GM12878 (cell line): ENCODE measurements at regions not wholly inside any gene's neighbourhood (a gene's known extent, or its start where the extent isn't known, plus 50 kb on each side); places are given as distances from the start of the nearest gene placed in this dataset.

Source experiments
- ATAC-seq: fragments of 200-7000 bp; cut with Tn5 transposase; 3 replicates; pipeline ENCODE4 v1.9.1; 2020; ENCODE audit warnings: mild to moderate bottlenecking, moderate library complexity
- BruUV-seq: library from RNA; stranded (reverse); fragments of 400-500 nt; replicated peaks from 2 replicates; lab custom pipeline; 2021; lab: Mats Ljungman, UMichigan
- CTCF ChIA-PET: fragments of 300-600 bp; sonication (Branson Sonifier 250); formaldehyde crosslinking; extraction: SDS; loops from one replicate; lab custom pipeline; 2021; ENCODE audit warnings: inconsistent platforms; lab: Yijun Ruan, JAX
- POLR2A ChIA-PET: fragments of 350-600 bp; formaldehyde crosslinking; extraction: SDS; loops from one replicate; lab custom pipeline; 2021; ENCODE audit warnings: inconsistent platforms; lab: Charles Lee
- RAD21 ChIA-PET: fragments of 300-600 bp; sonication (Branson Sonifier 250); formaldehyde crosslinking; loops from one replicate; lab custom pipeline; 2023; ENCODE audit warnings: antibody characterized with exemption; ENCODE audit not compliant: unreplicated experiment; lab: Charles Lee
- SMC1A ChIA-PET: fragments of 300-600 bp; sonication (Branson Sonifier 250); formaldehyde crosslinking; loops from one replicate; lab custom pipeline; 2023; ENCODE audit not compliant: unreplicated experiment, uncharacterized antibody; lab: Charles Lee
- DNase-seq: peaks from one replicate; pipeline ENCODE4 v3.0.0-alpha.2; 2011; ENCODE audit warnings: low read depth, low spot score
- FAIRE-seq: peaks from 3 replicates; lab custom pipeline; 2011; peaks lifted over from hg19 to GRCh38; lab: Jason Lieb, UNC
- H2AFZ ChIP-seq: 2 replicates; pipeline ENCODE4 v1.6.0; 2011; ENCODE audit warnings: low read depth, low read length, control low read depth; ENCODE audit not compliant: control insufficient read depth
- H3K27ac ChIP-seq: 2 replicates; pipeline ENCODE4 v1.5.1; 2011; ENCODE audit warnings: control low read depth; ENCODE audit not compliant: control insufficient read depth, insufficient read depth
- H3K27me3 ChIP-seq, 2 experiments: replicated peaks in 1 of 2; 2 replicates each; pipeline versions ENCODE4 v1.6.0 to v1.6.1; 2011; ENCODE audit warnings: low read length in 1 of 2; ENCODE audit not compliant: control insufficient read depth in 2 of 2, insufficient read depth in 2 of 2
- H3K36me3 ChIP-seq, 2 experiments: 2 replicates each; pipeline ENCODE4 v1.5.1; 2011; ENCODE audit warnings: low read length in 1 of 2; ENCODE audit not compliant: control insufficient read depth in 2 of 2, insufficient read depth in 2 of 2
- H3K4me1 ChIP-seq: 2 replicates; pipeline ENCODE4 v1.6.1; 2011; ENCODE audit warnings: mild to moderate bottlenecking, low read length, moderate library complexity, mixed read lengths; ENCODE audit not compliant: control insufficient read depth, insufficient read depth
- H3K4me2 ChIP-seq: 2 replicates; pipeline ENCODE4 v1.6.0; 2011; ENCODE audit warnings: control low read depth; ENCODE audit not compliant: control insufficient read depth, insufficient read depth
- H3K4me3 ChIP-seq: fragments of 200-600 bp; sonication (generic); 2 replicates; pipeline ENCODE4 v1.5.1; 2016
- H3K79me2 ChIP-seq: 2 replicates; pipeline ENCODE4 v1.6.0; 2011; ENCODE audit warnings: low read length; ENCODE audit not compliant: control insufficient read depth, insufficient read depth
- H3K9ac ChIP-seq: 2 replicates; pipeline ENCODE4 v1.8.0; 2011; ENCODE audit warnings: low read length, control low read depth, mixed read lengths; ENCODE audit not compliant: control insufficient read depth, insufficient read depth
- H3K9me3 ChIP-seq: replicated peaks from 3 replicates; pipeline ENCODE4 v1.5.1; 2011; ENCODE audit warnings: mild to moderate bottlenecking, low read length; ENCODE audit not compliant: control insufficient read depth, insufficient read depth
- H4K20me1 ChIP-seq: 2 replicates; pipeline ENCODE4 v1.6.0; 2011; ENCODE audit not compliant: control insufficient read depth, insufficient read depth
- BACH1 ChIP-seq: fragments of 450-650 bp; IDR thresholded peaks from 2 replicates; pipeline ENCODE4 v1.6.1; 2017; ENCODE audit warnings: mild to moderate bottlenecking, borderline replicate concordance
- HDAC2 ChIP-seq: fragments of 200-600 bp; sonication (generic); IDR thresholded peaks from 2 replicates; pipeline ENCODE4 v1.6.1; 2017
- HDGF ChIP-seq: fragments of 450-650 bp; IDR thresholded peaks from 2 replicates; pipeline ENCODE4 v1.6.1; 2016; ENCODE audit warnings: antibody characterized with exemption
- MAX ChIP-seq: IDR thresholded peaks from 2 replicates; pipeline ENCODE4 v1.6.1; 2012; ENCODE audit warnings: low read depth, low read length, improper control_type of control experiment
- POU2F2 ChIP-seq: IDR thresholded peaks from 3 replicates; pipeline ENCODE4 v1.6.1; 2011; ENCODE audit warnings: low read depth, mild to moderate bottlenecking, low read length, borderline replicate concordance
- RAD21 ChIP-seq: IDR thresholded peaks from 2 replicates; pipeline ENCODE4 v1.6.1; 2011; ENCODE audit warnings: mild to moderate bottlenecking, low read depth, low read length, moderate library complexity; ENCODE audit not compliant: insufficient read depth
- SKIL ChIP-seq: fragments of 450-650 bp; IDR thresholded peaks from 2 replicates; pipeline ENCODE4 v1.6.1; 2017; ENCODE audit warnings: mild to moderate bottlenecking, low read depth, inconsistent platforms; ENCODE audit not compliant: poor library complexity, severe bottlenecking
- SMC3 ChIP-seq: IDR thresholded peaks from 2 replicates; pipeline ENCODE4 v1.6.1; 2011; ENCODE audit warnings: low read length, improper control_type of control experiment, borderline replicate concordance
- SPI1 ChIP-seq: IDR thresholded peaks from 2 replicates; pipeline ENCODE4 v1.6.1; 2011; ENCODE audit warnings: low read depth, mild to moderate bottlenecking, low read length, moderate library complexity, borderline replicate concordance; ENCODE audit not compliant: insufficient read depth
- SUZ12 ChIP-seq: fragments of 200-600 bp; sonication (generic); IDR thresholded peaks from one replicate; pipeline ENCODE4 v1.6.1; 2018; ENCODE audit warnings: antibody characterized with exemption, mild to moderate bottlenecking; ENCODE audit not compliant: unreplicated experiment
- TCF3 ChIP-seq: IDR thresholded peaks from 2 replicates; pipeline ENCODE4 v1.6.1; 2012; ENCODE audit warnings: low read depth, mild to moderate bottlenecking, low read length, borderline replicate concordance; ENCODE audit not compliant: insufficient read depth
- ZBTB33 ChIP-seq: fragments of 450-650 bp; IDR thresholded peaks from 2 replicates; pipeline ENCODE4 v1.6.1; 2017; ENCODE audit warnings: mild to moderate bottlenecking
- ZNF687 ChIP-seq: fragments of 450-650 bp; IDR thresholded peaks from 2 replicates; pipeline ENCODE4 v1.6.1; 2017; ENCODE audit warnings: mild to moderate bottlenecking, moderate library complexity
- whole genome bisulfite sequencing: methylation state at CpG from one replicate; pipeline ENCODE4 v1.1.6; 2016; ENCODE audit warnings: low lambda C conversion rate; ENCODE audit not compliant: insufficient replicate concordance, insufficient coverage; ENCODE audit errors: missing lambda C conversion rate; 5-methylcytosine and 5-hydroxymethylcytosine counted together
- in situ Hi-C: fragments of 300-500 bp; cut with MboI; formaldehyde crosslinking; loops from 9 replicates; pipeline ENCODE4 v1.14.3; 2018; ENCODE audit warnings: mixed read lengths
- intact Hi-C: fragments of 100-400 bp; cut with micrococcal nuclease; formaldehyde crosslinking; loops from one replicate; pipeline ENCODE4 v1.14.2; 2022; ENCODE audit not compliant: unreplicated experiment

GRCh38 chr17:5706577-5707210 lies 122.4 kb upstream of the NLRP1 start:
- BruUV-seq, result no TSS peak
- no peaks in the 10 kb centered on the region for H4K20me1 ChIP-seq
- SMC1A ChIA-PET, result interaction anchor here (0.8 to 2.2 kb wide), 8 partner anchors 10 to 733 kb away, joined by 3 to 8 read pairs (median 3); partner anchors contain the start of gene NLRP1
- no peaks in the 10 kb centered on the region for H3K79me2 ChIP-seq
- in situ Hi-C loops, result loop anchor here (25.0 kb wide), 1 partner anchor 706 kb away; no protein-coding TSS in a partner anchor
- FAIRE-seq (peak; percentile 87), ATAC-seq (peak; percentile 82), DNase-seq (peak; percentile 8)
- POLR2A ChIA-PET, result no interaction called here
- CTCF ChIA-PET, result interaction anchor here (0.8 to 5.7 kb wide), 15 partner anchors 9 to 729 kb away, joined by 3 to 50 read pairs (median 4); partner anchors contain the start of gene NLRP1
- H3K27ac ChIP-seq, result no peak overlapping the region
- no peaks in the 10 kb centered on the region for H3K4me1 ChIP-seq
- no peak overlapping the region for H3K4me2 ChIP-seq
- H3K4me3 ChIP-seq, result no peak overlapping the region
- peaks cover under 1 to 2% of the 10 kb centered on the region in 2 experiments; a peak in 3 of 4 replicates for H3K27me3 ChIP-seq
- 31% methylated on average over 8 of the region's 8 CpGs for WGBS
- no peak overlapping the region for H2AFZ ChIP-seq
- RAD21 ChIA-PET, result interaction anchor here (0.9 to 2.1 kb wide), 6 partner anchors 114 to 729 kb away, joined by 3 to 12 read pairs (median 4); no protein-coding TSS in a partner anchor
- intact Hi-C loops, result loop anchor here (1.0 to 5.0 kb wide), 2 partner anchors 119 to 716 kb away; no protein-coding TSS in a partner anchor
- H3K36me3 ChIP-seq, result no peaks in the 10 kb centered on the region
- no peak overlapping the region for H3K9ac ChIP-seq
- no peaks in the 10 kb centered on the region; the same call in 1 of the 3 replicates for H3K9me3 ChIP-seq
- TF ChIP-seq RAD21, result peak; percentile 68
- no peak for TF ChIP-seq TCF3
- no peak for TF ChIP-seq MAX
- TF ChIP-seq HDGF, result no peak
- TF ChIP-seq BACH1, result no peak
- no peak for TF ChIP-seq HDAC2
- TF ChIP-seq POU2F2, result 0 out of 3 replicates have a peak, but pooled peaks have one; percentile 31
- peak; percentile 34; the same call in 1 of the 2 replicates for TF ChIP-seq SPI1
- TF ChIP-seq SKIL, result no peak
- no peak for TF ChIP-seq ZNF687
- TF ChIP-seq SUZ12, result no peak
- no peak for TF ChIP-seq ZBTB33
- peak; percentile 93 for TF ChIP-seq SMC3
